GM23338 (cell line): ENCODE measurements at regions not wholly inside any gene's neighbourhood (a gene's known extent, or its start where the extent isn't known, plus 50 kb on each side); places are given as distances from the start of the nearest gene placed in this dataset.

Source experiments
- CREB1 ChIP-seq: fragments of 250-450 bp; sonication (Bioruptor Pico); IDR thresholded peaks from 2 replicates; pipeline ENCODE4 v1.5.0; 2020; ENCODE audit warnings: low read depth, mild to moderate bottlenecking, moderate library complexity
- EZH2 ChIP-seq: fragments of 200-600 bp; sonication (generic); IDR thresholded peaks from one replicate; pipeline ENCODE4 v1.8.0; 2017; ENCODE audit warnings: antibody characterized with exemption, mild to moderate bottlenecking, low read depth; ENCODE audit not compliant: unreplicated experiment
- EZH2phosphoT487 ChIP-seq: fragments of 200-600 bp; sonication (generic); IDR thresholded peaks from one replicate; pipeline ENCODE4 v1.8.1; 2018; ENCODE audit warnings: antibody characterized with exemption; ENCODE audit not compliant: unreplicated experiment
- JUNB ChIP-seq: IDR thresholded peaks from one replicate; pipeline ENCODE4 v1.6.1; 2016; ENCODE audit warnings: antibody characterized with exemption; ENCODE audit not compliant: unreplicated experiment
- NANOG ChIP-seq: IDR thresholded peaks from 2 replicates; pipeline ENCODE4 v1.6.1; 2016; ENCODE audit warnings: antibody characterized with exemption, borderline replicate concordance
- POLR2AphosphoS5 ChIP-seq: IDR thresholded peaks from 2 replicates; pipeline ENCODE4 v1.6.1; 2016; ENCODE audit warnings: antibody characterized with exemption, low read depth
- STAT1 ChIP-seq: IDR thresholded peaks from one replicate; pipeline ENCODE4 v1.6.1; 2016; ENCODE audit warnings: antibody characterized with exemption; ENCODE audit not compliant: unreplicated experiment
- ZNF114 ChIP-seq: fragments of 250-450 bp; sonication (Bioruptor Pico); IDR thresholded peaks from 2 replicates; pipeline ENCODE4 v1.5.0; 2020; ENCODE audit warnings: mild to moderate bottlenecking, moderate library complexity
- ZNF331 ChIP-seq: fragments of 250-450 bp; sonication (Bioruptor Pico); IDR thresholded peaks from 2 replicates; pipeline ENCODE4 v1.5.0; 2020; ENCODE audit warnings: low read depth, mild to moderate bottlenecking, moderate library complexity
- TF ChIP-seq, protein P1 (sequence below), 2 experiments: fragments of 200-600 bp in 1 of 2; sonication (generic) in 1 of 2; conservative IDR thresholded peaks; 2 replicates each; pipeline versions ENCODE4 v1.5.1 to v1.6.1; 2016 to 2017; ENCODE audit warnings: antibody characterized with exemption in 2 of 2, low read depth in 2 of 2, mild to moderate bottlenecking in 2 of 2, moderate library complexity in 1 of 2
- TF ChIP-seq, protein P2 (sequence below): IDR thresholded peaks from 2 replicates; pipeline ENCODE4 v1.6.1; 2016; ENCODE audit warnings: antibody characterized with exemption
- TF ChIP-seq, protein P3 (sequence below): IDR thresholded peaks from one replicate; pipeline ENCODE4 v1.6.1; 2018; ENCODE audit warnings: antibody characterized with exemption; ENCODE audit not compliant: unreplicated experiment
- TF ChIP-seq, protein P4 (sequence below): fragments of 250-450 bp; sonication (Bioruptor Pico); IDR thresholded peaks from 2 replicates; pipeline ENCODE4 v1.5.0; 2020; ENCODE audit warnings: mild to moderate bottlenecking, moderate library complexity

DNA sequence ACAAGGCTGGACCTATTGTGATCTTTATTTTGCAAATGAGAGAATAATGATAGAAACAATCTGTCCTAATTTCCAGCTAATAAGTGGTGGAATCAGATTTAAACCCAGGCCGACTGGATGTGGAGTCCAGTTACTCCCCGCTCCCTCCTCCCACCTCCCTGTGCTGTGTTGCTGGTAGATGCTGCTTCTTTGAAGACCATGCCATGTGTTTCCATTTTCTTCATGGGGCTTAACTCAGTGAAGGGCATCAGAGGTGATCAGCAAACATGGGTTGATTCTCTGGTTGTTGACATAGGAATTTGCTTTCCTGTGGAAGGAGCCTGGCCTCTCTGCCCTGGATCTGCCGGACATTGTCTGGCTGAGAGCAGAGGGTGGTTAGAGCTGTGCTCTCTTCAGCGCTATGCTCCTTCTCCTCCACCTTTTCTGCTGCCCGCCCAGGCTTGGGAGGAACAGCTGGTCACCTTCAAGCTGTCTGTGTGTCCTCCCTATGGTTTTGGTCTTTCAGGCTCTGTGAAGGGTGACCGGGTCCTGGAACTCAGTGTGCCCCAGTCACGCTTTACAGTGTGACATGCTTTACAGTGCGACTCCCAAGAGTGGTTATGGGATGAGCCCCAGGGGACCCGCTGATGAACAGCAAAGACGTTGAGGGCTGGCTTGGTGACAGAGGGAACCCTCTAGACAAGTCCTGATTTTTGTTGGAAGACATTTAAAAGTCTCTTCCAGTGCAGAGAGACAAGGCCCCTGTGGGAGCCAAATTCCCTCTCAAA lies 68.4 kb upstream of the RPS23 start:
- TF ChIP-seq, protein P1, sequence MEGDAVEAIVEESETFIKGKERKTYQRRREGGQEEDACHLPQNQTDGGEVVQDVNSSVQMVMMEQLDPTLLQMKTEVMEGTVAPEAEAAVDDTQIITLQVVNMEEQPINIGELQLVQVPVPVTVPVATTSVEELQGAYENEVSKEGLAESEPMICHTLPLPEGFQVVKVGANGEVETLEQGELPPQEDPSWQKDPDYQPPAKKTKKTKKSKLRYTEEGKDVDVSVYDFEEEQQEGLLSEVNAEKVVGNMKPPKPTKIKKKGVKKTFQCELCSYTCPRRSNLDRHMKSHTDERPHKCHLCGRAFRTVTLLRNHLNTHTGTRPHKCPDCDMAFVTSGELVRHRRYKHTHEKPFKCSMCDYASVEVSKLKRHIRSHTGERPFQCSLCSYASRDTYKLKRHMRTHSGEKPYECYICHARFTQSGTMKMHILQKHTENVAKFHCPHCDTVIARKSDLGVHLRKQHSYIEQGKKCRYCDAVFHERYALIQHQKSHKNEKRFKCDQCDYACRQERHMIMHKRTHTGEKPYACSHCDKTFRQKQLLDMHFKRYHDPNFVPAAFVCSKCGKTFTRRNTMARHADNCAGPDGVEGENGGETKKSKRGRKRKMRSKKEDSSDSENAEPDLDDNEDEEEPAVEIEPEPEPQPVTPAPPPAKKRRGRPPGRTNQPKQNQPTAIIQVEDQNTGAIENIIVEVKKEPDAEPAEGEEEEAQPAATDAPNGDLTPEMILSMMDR (conservative IDR thresholded peaks at IDR 0.05; ENCODE audit: low read depth in 2 of 2), result no peak
- TF ChIP-seq POLR2AphosphoS5 (no peak), EZH2phosphoT487 (no peak), ZNF331 (CRISPR knock-in tag) (no peak), STAT1 (no peak), CREB1 (CRISPR knock-in tag) (no peak), EZH2 (no peak), ZNF114 (no peak), JUNB (no peak), NANOG (no peak)
- TF ChIP-seq, protein P2, sequence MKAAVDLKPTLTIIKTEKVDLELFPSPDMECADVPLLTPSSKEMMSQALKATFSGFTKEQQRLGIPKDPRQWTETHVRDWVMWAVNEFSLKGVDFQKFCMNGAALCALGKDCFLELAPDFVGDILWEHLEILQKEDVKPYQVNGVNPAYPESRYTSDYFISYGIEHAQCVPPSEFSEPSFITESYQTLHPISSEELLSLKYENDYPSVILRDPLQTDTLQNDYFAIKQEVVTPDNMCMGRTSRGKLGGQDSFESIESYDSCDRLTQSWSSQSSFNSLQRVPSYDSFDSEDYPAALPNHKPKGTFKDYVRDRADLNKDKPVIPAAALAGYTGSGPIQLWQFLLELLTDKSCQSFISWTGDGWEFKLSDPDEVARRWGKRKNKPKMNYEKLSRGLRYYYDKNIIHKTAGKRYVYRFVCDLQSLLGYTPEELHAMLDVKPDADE, result no peak
- TF ChIP-seq, protein P3, sequence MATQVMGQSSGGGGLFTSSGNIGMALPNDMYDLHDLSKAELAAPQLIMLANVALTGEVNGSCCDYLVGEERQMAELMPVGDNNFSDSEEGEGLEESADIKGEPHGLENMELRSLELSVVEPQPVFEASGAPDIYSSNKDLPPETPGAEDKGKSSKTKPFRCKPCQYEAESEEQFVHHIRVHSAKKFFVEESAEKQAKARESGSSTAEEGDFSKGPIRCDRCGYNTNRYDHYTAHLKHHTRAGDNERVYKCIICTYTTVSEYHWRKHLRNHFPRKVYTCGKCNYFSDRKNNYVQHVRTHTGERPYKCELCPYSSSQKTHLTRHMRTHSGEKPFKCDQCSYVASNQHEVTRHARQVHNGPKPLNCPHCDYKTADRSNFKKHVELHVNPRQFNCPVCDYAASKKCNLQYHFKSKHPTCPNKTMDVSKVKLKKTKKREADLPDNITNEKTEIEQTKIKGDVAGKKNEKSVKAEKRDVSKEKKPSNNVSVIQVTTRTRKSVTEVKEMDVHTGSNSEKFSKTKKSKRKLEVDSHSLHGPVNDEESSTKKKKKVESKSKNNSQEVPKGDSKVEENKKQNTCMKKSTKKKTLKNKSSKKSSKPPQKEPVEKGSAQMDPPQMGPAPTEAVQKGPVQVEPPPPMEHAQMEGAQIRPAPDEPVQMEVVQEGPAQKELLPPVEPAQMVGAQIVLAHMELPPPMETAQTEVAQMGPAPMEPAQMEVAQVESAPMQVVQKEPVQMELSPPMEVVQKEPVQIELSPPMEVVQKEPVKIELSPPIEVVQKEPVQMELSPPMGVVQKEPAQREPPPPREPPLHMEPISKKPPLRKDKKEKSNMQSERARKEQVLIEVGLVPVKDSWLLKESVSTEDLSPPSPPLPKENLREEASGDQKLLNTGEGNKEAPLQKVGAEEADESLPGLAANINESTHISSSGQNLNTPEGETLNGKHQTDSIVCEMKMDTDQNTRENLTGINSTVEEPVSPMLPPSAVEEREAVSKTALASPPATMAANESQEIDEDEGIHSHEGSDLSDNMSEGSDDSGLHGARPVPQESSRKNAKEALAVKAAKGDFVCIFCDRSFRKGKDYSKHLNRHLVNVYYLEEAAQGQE, result no peak
- TF ChIP-seq, protein P4, sequence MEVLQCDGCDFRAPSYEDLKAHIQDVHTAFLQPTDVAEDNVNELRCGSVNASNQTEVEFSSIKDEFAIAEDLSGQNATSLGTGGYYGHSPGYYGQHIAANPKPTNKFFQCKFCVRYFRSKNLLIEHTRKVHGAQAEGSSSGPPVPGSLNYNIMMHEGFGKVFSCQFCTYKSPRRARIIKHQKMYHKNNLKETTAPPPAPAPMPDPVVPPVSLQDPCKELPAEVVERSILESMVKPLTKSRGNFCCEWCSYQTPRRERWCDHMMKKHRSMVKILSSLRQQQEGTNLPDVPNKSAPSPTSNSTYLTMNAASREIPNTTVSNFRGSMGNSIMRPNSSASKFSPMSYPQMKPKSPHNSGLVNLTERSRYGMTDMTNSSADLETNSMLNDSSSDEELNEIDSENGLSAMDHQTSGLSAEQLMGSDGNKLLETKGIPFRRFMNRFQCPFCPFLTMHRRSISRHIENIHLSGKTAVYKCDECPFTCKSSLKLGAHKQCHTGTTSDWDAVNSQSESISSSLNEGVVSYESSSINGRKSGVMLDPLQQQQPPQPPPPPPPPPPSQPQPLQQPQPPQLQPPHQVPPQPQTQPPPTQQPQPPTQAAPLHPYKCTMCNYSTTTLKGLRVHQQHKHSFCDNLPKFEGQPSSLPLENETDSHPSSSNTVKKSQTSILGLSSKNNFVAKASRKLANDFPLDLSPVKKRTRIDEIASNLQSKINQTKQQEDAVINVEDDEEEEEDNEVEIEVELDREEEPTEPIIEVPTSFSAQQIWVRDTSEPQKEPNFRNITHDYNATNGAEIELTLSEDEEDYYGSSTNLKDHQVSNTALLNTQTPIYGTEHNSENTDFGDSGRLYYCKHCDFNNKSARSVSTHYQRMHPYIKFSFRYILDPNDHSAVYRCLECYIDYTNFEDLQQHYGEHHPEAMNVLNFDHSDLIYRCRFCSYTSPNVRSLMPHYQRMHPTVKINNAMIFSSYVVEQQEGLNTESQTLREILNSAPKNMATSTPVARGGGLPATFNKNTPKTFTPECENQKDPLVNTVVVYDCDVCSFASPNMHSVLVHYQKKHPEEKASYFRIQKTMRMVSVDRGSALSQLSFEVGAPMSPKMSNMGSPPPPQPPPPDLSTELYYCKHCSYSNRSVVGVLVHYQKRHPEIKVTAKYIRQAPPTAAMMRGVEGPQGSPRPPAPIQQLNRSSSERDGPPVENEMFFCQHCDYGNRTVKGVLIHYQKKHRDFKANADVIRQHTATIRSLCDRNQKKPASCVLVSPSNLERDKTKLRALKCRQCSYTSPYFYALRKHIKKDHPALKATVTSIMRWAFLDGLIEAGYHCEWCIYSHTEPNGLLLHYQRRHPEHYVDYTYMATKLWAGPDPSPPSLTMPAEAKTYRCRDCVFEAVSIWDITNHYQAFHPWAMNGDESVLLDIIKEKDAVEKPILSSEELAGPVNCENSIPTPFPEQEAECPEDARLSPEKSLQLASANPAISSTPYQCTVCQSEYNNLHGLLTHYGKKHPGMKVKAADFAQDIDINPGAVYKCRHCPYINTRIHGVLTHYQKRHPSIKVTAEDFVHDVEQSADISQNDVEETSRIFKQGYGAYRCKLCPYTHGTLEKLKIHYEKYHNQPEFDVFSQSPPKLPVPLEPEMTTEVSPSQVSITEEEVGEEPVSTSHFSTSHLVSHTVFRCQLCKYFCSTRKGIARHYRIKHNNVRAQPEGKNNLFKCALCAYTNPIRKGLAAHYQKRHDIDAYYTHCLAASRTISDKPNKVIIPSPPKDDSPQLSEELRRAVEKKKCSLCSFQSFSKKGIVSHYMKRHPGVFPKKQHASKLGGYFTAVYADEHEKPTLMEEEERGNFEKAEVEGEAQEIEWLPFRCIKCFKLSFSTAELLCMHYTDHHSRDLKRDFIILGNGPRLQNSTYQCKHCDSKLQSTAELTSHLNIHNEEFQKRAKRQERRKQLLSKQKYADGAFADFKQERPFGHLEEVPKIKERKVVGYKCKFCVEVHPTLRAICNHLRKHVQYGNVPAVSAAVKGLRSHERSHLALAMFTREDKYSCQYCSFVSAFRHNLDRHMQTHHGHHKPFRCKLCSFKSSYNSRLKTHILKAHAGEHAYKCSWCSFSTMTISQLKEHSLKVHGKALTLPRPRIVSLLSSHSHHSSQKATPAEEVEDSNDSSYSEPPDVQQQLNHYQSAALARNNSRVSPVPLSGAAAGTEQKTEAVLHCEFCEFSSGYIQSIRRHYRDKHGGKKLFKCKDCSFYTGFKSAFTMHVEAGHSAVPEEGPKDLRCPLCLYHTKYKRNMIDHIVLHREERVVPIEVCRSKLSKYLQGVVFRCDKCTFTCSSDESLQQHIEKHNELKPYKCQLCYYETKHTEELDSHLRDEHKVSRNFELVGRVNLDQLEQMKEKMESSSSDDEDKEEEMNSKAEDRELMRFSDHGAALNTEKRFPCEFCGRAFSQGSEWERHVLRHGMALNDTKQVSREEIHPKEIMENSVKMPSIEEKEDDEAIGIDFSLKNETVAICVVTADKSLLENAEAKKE (CRISPR knock-in tag), result no peak
